A673 (cell line): ENCODE measurements at regions not wholly inside any gene's neighbourhood (a gene's known extent, or its start where the extent isn't known, plus 50 kb on each side); places are given as distances from the start of the nearest gene placed in this dataset.

Source experiments
- EZH2 ChIP-seq: fragments of 200-600 bp; sonication (generic); IDR thresholded peaks from 2 replicates; pipeline ENCODE4 v1.6.1; 2017; ENCODE audit warnings: borderline replicate concordance, low read depth, mild to moderate bottlenecking, mixed read lengths, antibody characterized with exemption, low read length; ENCODE audit not compliant: poor library complexity, severe bottlenecking
- TF ChIP-seq, protein P1 (sequence below): fragments of 300-800, 200-600 bp; sonication (generic); conservative IDR thresholded peaks from 2 replicates; pipeline ENCODE4 v1.5.1; 2017; ENCODE audit warnings: low read depth, mild to moderate bottlenecking, antibody characterized with exemption, low read length, moderate library complexity, mixed read lengths

DNA sequence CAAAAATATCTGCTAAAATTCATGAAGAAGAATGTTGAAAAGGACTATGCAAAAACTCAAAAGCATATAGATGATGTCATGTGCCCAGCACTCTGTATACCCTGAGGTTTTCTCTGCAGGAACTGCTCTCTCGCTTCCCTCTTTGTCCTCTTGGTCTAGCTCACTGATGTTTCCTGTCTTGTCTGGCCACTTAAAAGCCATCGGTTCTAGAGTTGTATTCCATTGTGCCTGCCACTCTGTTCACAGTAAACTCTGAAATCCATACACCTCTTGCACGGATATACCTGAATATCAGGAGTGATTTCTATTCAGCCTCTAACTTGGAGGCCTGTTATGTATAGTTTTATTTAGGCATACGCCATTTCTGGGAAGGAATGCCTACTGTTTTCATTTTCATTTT lies 101.0 kb upstream of the CNTNAP4 start:
- TF ChIP-seq, protein P1, sequence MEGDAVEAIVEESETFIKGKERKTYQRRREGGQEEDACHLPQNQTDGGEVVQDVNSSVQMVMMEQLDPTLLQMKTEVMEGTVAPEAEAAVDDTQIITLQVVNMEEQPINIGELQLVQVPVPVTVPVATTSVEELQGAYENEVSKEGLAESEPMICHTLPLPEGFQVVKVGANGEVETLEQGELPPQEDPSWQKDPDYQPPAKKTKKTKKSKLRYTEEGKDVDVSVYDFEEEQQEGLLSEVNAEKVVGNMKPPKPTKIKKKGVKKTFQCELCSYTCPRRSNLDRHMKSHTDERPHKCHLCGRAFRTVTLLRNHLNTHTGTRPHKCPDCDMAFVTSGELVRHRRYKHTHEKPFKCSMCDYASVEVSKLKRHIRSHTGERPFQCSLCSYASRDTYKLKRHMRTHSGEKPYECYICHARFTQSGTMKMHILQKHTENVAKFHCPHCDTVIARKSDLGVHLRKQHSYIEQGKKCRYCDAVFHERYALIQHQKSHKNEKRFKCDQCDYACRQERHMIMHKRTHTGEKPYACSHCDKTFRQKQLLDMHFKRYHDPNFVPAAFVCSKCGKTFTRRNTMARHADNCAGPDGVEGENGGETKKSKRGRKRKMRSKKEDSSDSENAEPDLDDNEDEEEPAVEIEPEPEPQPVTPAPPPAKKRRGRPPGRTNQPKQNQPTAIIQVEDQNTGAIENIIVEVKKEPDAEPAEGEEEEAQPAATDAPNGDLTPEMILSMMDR, result no peak
- no peak for TF ChIP-seq EZH2
